Nephron (organoid): ENCODE measurements at regions not wholly inside any gene's neighbourhood (a gene's known extent, or its start where the extent isn't known, plus 50 kb on each side); places are given as distances from the start of the nearest gene placed in this dataset.

Experiments
- H3K27ac Mint-ChIP-seq, 3 experiments: 2 replicates each; pipeline ENCODE4 v1.8.0; 2020; ENCODE audit warnings: mixed read lengths in 3 of 3, mild to moderate bottlenecking in 2 of 3, moderate library complexity in 1 of 3
- H3K27me3 Mint-ChIP-seq: 2 replicates; pipeline ENCODE4 v1.8.0; 2021; ENCODE audit warnings: low read depth, mild to moderate bottlenecking, moderate library complexity, mixed read lengths
- H3K36me3 Mint-ChIP-seq: 2 replicates; pipeline ENCODE4 v1.8.0; 2020; ENCODE audit warnings: low read depth, mixed read lengths
- H3K4me1 Mint-ChIP-seq: 2 replicates; pipeline ENCODE4 v1.8.0; 2020; ENCODE audit warnings: mixed read lengths
- H3K4me3 Mint-ChIP-seq, 3 experiments: 2 replicates each; pipeline ENCODE4 v1.8.0; 2020; ENCODE audit warnings: mild to moderate bottlenecking in 3 of 3, mixed read lengths in 3 of 3, moderate library complexity in 2 of 3
- H3K9me3 Mint-ChIP-seq: 2 replicates; pipeline ENCODE4 v1.8.0; 2020; ENCODE audit warnings: mixed read lengths
- TF ChIP-seq, protein P1 (sequence below), 3 experiments: fragments of 200-600 bp; sonication (generic); IDR thresholded peaks; one replicate each; pipeline ENCODE4 v1.5.0; 2021; ENCODE audit warnings: antibody characterized with exemption in 3 of 3; ENCODE audit not compliant: unreplicated experiment in 3 of 3

DNA sequence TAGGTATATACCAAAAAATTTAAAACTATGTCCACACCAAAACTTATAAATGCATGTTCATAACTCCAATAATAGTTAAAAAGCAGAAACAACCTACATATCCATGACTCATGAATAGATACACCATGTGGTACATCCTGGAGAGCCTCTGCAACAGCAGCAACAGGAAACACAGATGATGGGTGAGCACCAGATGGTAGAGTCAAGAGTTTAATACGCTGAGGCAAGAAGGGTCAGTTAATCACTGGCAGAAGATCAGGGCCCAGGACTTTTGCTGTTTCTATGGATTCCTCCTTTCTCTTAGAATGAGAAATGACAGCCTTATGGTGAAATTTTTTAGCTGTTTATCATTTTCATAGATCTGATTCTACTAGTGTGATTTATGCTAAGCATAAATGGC, 351.8 kb upstream of the ADAMTSL1 start:
- TF ChIP-seq, protein P1, sequence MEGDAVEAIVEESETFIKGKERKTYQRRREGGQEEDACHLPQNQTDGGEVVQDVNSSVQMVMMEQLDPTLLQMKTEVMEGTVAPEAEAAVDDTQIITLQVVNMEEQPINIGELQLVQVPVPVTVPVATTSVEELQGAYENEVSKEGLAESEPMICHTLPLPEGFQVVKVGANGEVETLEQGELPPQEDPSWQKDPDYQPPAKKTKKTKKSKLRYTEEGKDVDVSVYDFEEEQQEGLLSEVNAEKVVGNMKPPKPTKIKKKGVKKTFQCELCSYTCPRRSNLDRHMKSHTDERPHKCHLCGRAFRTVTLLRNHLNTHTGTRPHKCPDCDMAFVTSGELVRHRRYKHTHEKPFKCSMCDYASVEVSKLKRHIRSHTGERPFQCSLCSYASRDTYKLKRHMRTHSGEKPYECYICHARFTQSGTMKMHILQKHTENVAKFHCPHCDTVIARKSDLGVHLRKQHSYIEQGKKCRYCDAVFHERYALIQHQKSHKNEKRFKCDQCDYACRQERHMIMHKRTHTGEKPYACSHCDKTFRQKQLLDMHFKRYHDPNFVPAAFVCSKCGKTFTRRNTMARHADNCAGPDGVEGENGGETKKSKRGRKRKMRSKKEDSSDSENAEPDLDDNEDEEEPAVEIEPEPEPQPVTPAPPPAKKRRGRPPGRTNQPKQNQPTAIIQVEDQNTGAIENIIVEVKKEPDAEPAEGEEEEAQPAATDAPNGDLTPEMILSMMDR (IDR thresholded peaks at IDR 0.05; ENCODE audit: unreplicated experiment in 3 of 3), result no peak
- no peaks in the 10 kb centered on the region for H3K36me3 Mint-ChIP-seq
- no peaks in the 10 kb centered on the region for H3K27me3 Mint-ChIP-seq
- H3K27ac Mint-ChIP-seq, result no peak overlapping the region
- H3K9me3 Mint-ChIP-seq, result peaks cover 4% of the 10 kb centered on the region
- H3K4me3 Mint-ChIP-seq, result no peak overlapping the region
- H3K4me1 Mint-ChIP-seq, result peaks cover 7% of the 10 kb centered on the region

DNA sequence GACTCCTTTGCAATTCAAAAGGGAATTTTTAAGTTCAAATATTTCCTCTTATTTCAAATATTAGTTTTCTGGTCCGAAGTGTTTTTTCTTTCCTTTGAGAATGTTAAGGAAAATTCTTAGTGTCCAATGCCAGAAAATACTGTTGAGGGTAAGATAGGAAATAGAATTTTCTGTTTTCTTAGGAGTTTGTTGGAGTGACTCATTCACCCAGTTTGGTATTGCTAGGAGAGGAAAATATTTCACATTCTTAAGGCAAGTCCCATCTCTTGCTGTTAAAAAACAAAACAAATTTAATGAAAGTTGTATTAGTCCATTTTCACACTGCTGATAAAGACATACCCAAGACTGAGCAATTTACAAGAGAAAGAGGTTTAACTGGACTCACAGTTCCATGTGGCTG, 349.2 kb upstream of the ADAMTSL1 start:
- H3K27ac Mint-ChIP-seq, result no peak overlapping the region
- TF ChIP-seq, protein P1 (IDR thresholded peaks at IDR 0.05; ENCODE audit: unreplicated experiment in 3 of 3), result no peak
- no peaks in the 10 kb centered on the region for H3K27me3 Mint-ChIP-seq
- H3K9me3 Mint-ChIP-seq, result peaks cover 4% of the 10 kb centered on the region
- peaks cover 15% of the 10 kb centered on the region for H3K4me1 Mint-ChIP-seq
- H3K36me3 Mint-ChIP-seq, result no peaks in the 10 kb centered on the region
- H3K4me3 Mint-ChIP-seq, result no peak overlapping the region

DNA sequence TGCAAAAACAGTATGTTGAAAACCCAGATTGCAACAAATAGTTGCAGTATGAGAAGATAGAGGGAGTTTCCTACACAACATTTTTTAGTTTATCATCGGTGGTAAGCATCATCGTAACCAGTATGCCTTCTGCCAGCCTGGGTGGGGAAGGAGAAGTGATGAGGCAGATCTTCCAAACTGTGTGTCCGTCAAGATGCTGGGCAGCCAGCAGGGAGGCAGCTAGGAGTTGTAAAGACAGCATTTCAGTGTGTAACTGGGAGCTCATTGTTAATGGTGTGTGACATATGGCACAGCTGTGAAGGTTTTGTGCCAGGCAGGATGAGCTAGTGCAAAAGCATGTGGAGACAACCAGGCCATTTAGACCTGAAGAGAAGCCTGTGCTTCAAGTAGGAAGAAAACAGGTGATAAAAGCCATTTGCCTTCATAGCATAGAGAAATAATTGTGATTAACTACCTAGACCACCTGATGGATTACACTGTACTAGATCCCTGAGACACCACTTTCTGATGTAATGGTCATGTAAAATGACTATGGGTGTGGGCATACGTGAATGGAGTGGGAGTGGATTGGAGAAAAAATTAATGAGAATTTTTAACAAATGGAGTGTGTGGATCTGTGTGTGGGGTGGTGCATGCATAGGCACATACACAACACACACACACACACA, 347.0 kb upstream of the ADAMTSL1 start:
- no peak overlapping the region for H3K4me3 Mint-ChIP-seq
- H3K9me3 Mint-ChIP-seq, result peaks cover 4% of the 10 kb centered on the region
- H3K27ac Mint-ChIP-seq, result peak overlapping the region in 1 of 3 experiments; percentile 62
- H3K4me1 Mint-ChIP-seq, result peaks cover 15% of the 10 kb centered on the region
- no peaks in the 10 kb centered on the region for H3K27me3 Mint-ChIP-seq
- TF ChIP-seq, protein P1 (IDR thresholded peaks at IDR 0.05; ENCODE audit: unreplicated experiment in 3 of 3), result no peak
- no peaks in the 10 kb centered on the region for H3K36me3 Mint-ChIP-seq

DNA sequence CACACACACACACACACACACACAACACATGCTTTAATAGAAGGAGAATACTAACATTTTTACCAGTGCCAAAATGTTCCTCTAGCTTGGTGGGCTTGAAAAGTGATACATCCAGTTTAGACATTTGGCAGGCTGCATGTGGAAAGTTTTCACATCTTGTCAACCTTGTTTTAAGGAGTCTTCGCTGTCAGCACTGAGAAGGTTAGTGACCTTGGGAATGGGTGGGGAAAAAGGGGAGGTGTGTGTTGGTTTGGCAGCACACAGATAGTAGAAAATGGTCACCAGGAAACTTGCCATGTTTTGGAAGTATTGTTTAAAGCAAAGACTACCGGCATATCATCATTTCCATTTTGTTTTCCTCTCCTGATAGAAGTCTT, 346.5 kb upstream of the ADAMTSL1 start:
- Mint-ChIP-seq H3K27me3 (no peaks in the 10 kb centered on the region), H3K4me1 (peaks cover 17% of the 10 kb centered on the region), H3K9me3 (peaks cover 4% of the 10 kb centered on the region), H3K4me3 (no peak overlapping the region), H3K27ac (peak overlapping the region in 1 of 3 experiments; percentile 62), H3K36me3 (no peaks in the 10 kb centered on the region)
- TF ChIP-seq, protein P1 (IDR thresholded peaks at IDR 0.05; ENCODE audit: unreplicated experiment in 3 of 3), result no peak

DNA sequence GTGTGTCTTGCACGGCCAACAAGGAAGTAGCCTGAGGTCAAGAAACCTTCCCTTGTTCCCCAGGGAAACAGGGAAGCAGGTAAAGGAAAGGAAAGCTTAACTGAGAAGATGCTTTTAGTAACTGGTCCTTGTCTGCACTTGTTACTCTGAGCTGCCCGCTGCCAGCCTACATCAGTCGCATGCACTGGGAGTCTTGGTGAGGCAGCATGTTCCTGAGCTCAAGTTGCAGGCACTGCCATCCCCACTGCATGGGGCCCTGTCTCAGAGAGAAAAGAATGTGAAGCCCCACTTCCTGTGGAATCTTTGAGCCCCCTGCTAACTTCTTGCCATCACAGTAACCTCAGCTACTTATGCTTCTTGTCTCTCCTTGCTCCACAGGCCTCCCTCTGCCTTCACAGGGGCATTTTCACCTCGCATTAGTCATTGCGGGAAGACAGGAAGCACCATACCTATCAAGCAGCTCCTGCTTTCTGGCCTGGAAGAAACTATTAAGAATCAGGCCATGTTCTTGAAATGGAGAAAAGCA, 344.1 kb upstream of the ADAMTSL1 start:
- no peaks in the 10 kb centered on the region for H3K36me3 Mint-ChIP-seq
- peaks cover 19% of the 10 kb centered on the region for H3K4me1 Mint-ChIP-seq
- H3K4me3 Mint-ChIP-seq, result no peak overlapping the region
- no peaks in the 10 kb centered on the region for H3K9me3 Mint-ChIP-seq
- no peaks in the 10 kb centered on the region for H3K27me3 Mint-ChIP-seq
- TF ChIP-seq, protein P1 (IDR thresholded peaks at IDR 0.05; ENCODE audit: unreplicated experiment in 3 of 3), result no peak
- no peak overlapping the region for H3K27ac Mint-ChIP-seq
